DOHH2 (cell line): ENCODE measurements at regions not wholly inside any gene's neighbourhood (a gene's known extent, or its start where the extent isn't known, plus 50 kb on each side); places are given as distances from the start of the nearest gene placed in this dataset.
"Not testable (repeated sequence)": the region's sequence is repeated elsewhere in the genome, so short reads cannot be mapped to it uniquely, and the experiment has no call there.

Experiments used
- EZH2phosphoT487 ChIP-seq: fragments of 200-600 bp; sonication (generic); IDR thresholded peaks from 2 replicates; pipeline ENCODE4 v1.6.1; 2017; ENCODE audit warnings: borderline replicate concordance, mild to moderate bottlenecking, antibody characterized with exemption, low read length, moderate library complexity, mixed read lengths
- TF ChIP-seq, protein P1 (sequence below): fragments of 200-600 bp; sonication (generic); IDR thresholded peaks from one replicate; pipeline ENCODE4 v1.5.1; 2014; ENCODE audit warnings: antibody characterized with exemption, mild to moderate bottlenecking, low read depth, low read length; ENCODE audit not compliant: poor library complexity, severe bottlenecking

DNA sequence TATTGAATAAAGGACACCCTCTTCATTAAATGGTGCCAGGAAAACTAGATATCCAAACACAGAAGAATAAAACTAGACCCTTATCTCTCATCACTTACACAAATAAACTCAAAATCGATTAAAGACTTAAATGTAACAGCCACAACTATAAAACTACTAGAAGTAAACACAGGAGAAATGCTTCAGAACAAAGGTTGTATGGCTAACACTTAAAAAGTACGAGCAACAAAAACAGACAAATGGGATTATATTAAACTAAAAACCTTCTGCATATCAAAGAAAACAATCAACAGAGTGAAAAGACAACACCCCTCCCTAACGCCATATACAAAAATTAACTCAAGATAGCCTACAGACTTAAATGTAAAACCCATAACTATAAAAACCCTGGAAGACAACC, 104.7 kb upstream of the CLEC6A start:
- TF ChIP-seq, protein P1, sequence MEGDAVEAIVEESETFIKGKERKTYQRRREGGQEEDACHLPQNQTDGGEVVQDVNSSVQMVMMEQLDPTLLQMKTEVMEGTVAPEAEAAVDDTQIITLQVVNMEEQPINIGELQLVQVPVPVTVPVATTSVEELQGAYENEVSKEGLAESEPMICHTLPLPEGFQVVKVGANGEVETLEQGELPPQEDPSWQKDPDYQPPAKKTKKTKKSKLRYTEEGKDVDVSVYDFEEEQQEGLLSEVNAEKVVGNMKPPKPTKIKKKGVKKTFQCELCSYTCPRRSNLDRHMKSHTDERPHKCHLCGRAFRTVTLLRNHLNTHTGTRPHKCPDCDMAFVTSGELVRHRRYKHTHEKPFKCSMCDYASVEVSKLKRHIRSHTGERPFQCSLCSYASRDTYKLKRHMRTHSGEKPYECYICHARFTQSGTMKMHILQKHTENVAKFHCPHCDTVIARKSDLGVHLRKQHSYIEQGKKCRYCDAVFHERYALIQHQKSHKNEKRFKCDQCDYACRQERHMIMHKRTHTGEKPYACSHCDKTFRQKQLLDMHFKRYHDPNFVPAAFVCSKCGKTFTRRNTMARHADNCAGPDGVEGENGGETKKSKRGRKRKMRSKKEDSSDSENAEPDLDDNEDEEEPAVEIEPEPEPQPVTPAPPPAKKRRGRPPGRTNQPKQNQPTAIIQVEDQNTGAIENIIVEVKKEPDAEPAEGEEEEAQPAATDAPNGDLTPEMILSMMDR: not testable (repeated sequence)
- not testable (repeated sequence) for TF ChIP-seq EZH2phosphoT487
